Ovary (tissue), 7 donors: ENCODE measurements at regions not wholly inside any gene's neighbourhood (a gene's known extent, or its start where the extent isn't known, plus 50 kb on each side); places are given as distances from the start of the nearest gene placed in this dataset.

ENCODE experiments used
- DNase-seq, 5 donors: peaks; one replicate each; pipeline ENCODE4 v3.0.0-alpha.2; 2019 to 2020
- H3K27ac ChIP-seq, 2 donors: fragments of 200-600 bp; one replicate each; pipeline versions ENCODE4 v1.5.1 to v1.8.0; 2019 to 2022
- H3K27me3 ChIP-seq: fragments of 200-600 bp; one replicate; pipeline ENCODE4 v1.8.0; 2022
- H3K36me3 ChIP-seq: fragments of 200-600 bp; sonication (generic); one replicate; pipeline ENCODE4 v1.5.1; 2019
- H3K4me1 ChIP-seq: one replicate; pipeline ENCODE4 v1.8.1; 2013; ENCODE audit warnings: mild to moderate bottlenecking, moderate library complexity; ENCODE audit not compliant: insufficient read depth
- H3K4me3 ChIP-seq: fragments of 200-600 bp; sonication (generic); one replicate; pipeline ENCODE4 v1.5.1; 2017
- H3K9me3 ChIP-seq, 2 donors: fragments of 200-600 bp in 1 of 2; sonication (generic) in 1 of 2; one replicate each; pipeline versions ENCODE4 v1.5.1 to v1.8.1; 2013 to 2019; ENCODE audit warnings: mild to moderate bottlenecking in 1 of 2, moderate library complexity in 1 of 2
- EP300 ChIP-seq: sonication (generic); formaldehyde crosslinking; IDR thresholded peaks from one replicate; pipeline ENCODE4 v1.6.1; 2017; ENCODE audit warnings: antibody characterized with exemption
- POLR2A ChIP-seq: fragments of 450-650 bp; IDR thresholded peaks from one replicate; pipeline ENCODE4 v1.6.1; 2017; ENCODE audit warnings: antibody characterized with exemption, mild to moderate bottlenecking, moderate library complexity
- WGBS, 3 donors: extraction: QIAGEN DNeasy Blood & Tissue Kit in 1 of 3; methylation state at CpG; one replicate each; pipeline versions ENCODE4 v1.1.5 to v1.1.7; 2013 to 2017; 5-methylcytosine and 5-hydroxymethylcytosine counted together
- intact Hi-C, 4 donors: fragments of 100-400 bp; cut with DNase I; formaldehyde crosslinking; loops; one replicate each; pipeline versions ENCODE4 v1.11.0 to v1.15.1; 2022 to 2023
- TF ChIP-seq, protein P1 (sequence below), 3 donors: fragments of 450-650 bp in 2 of 3; fragments of 200-600 bp in 1 of 3; IDR thresholded peaks; one replicate each; pipeline versions ENCODE4 v1.5.1 to v1.8.0; 2016 to 2022; ENCODE audit warnings: antibody characterized with exemption in 3 of 3, mild to moderate bottlenecking in 1 of 3
- donor health status: DM: no; HTN: no; CAD: no; lungs with moderate emphysema.
- donor health status: DM: no; HTN: no; CAD: no.
- donor health status: Bipolar disorder and iron deficiency.
- donor health status: DM: no; HTN: no; CAD: no.
- donor health status: DM: yes; HTN: yes; CAD: no.

DNA sequence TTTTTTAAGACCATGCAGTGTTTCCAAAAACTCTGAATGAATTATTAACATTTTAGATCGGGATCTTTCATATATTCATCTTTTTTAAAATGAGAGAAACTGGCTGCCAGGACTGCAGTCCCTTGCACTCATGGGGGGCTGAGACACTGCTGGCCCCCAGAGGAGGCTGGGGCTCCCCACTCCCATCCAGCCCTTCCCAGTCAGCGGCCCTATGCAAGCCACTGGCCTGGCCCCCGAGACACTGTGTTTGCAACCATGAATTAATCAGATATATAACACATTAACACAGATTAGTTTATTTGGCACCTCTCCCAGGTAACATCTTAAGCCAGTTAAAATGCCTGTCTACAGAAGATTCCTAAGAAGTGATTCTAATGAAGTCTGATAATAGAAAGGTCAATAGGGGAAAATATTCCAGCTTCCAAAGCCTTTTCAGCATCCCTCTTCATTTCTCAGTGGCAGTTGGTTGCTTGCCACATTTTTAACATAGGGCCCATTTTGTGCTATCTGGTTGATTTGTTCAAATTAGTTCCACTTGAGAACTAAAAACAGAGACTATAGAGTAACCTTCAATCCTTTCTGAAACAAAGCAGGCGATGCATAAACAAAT is 184.4 kb upstream of the FBXL4 start:
- Histone ChIP-seq H3K4me1 (no peaks in the 10 kb centered on the region), H3K27ac (no peak overlapping the region), H3K9me3 (no peaks in the 10 kb centered on the region), H3K36me3 (no peaks in the 10 kb centered on the region), H3K4me3 (no peak overlapping the region), H3K27me3 (no peaks in the 10 kb centered on the region)
- intact Hi-C loops: no loop called here
- TF ChIP-seq, protein P1, sequence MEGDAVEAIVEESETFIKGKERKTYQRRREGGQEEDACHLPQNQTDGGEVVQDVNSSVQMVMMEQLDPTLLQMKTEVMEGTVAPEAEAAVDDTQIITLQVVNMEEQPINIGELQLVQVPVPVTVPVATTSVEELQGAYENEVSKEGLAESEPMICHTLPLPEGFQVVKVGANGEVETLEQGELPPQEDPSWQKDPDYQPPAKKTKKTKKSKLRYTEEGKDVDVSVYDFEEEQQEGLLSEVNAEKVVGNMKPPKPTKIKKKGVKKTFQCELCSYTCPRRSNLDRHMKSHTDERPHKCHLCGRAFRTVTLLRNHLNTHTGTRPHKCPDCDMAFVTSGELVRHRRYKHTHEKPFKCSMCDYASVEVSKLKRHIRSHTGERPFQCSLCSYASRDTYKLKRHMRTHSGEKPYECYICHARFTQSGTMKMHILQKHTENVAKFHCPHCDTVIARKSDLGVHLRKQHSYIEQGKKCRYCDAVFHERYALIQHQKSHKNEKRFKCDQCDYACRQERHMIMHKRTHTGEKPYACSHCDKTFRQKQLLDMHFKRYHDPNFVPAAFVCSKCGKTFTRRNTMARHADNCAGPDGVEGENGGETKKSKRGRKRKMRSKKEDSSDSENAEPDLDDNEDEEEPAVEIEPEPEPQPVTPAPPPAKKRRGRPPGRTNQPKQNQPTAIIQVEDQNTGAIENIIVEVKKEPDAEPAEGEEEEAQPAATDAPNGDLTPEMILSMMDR (IDR thresholded peaks at IDR 0.05): no peak
- TF ChIP-seq POLR2A: no peak
- no peak for TF ChIP-seq EP300
- no peak for DNase-seq
- WGBS, 3 donors: 84 to 88% (median 86%) methylated on average over 4 of the region's 4 CpGs

DNA sequence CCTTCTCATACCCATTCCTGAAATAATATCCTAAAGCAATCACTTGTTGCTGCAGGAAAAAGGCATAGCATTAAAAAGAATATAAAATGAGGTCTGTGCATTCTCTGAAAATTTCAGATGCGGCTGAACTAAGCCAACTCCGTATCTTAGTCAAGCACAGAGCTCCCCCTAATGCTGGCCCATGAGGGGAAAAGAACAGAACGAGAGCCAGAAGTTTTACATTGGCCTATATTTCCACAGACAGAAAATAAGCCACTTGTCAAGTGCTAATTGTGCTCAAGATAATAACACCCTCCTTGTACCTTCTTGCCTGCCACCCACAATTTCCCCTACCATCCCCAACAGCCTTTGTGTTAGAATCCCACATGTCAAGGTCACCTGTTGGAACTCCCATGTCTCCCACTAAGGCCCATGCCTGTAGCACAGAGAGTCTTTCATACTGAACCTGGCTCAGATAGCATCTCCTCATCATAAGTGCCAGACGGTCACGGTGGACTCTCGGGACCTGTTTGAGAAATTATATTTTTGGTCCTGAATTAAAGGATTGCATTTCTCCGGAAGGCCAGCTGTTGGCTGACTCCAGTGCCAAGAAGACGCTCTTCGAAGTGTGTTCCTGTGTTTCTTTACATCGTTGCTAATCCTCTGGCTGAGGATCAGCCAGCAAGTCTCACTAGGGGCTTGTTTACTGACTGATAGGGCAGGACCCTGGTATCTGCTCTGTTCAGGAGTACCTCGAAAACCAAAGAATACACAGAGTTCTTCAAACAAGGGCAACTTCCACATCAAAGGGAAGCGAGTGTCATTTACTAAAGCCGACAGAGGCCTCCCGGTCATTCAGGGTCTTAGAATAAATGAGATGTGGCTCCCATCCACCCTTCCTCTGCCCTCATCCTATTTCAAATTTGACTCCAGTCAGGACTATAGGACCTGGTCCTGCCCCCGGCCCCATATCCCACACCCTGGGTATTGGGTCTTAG is 183.4 kb upstream of the FBXL4 start:
- H3K27me3 ChIP-seq: no peaks in the 10 kb centered on the region
- H3K4me3 ChIP-seq: no peak overlapping the region
- H3K9me3 ChIP-seq: no peaks in the 10 kb centered on the region
- WGBS, 3 donors: 43% methylated on average over 15 of the region's 15 CpGs
- no peak for DNase-seq
- no peak overlapping the region for H3K27ac ChIP-seq
- TF ChIP-seq POLR2A: no peak
- TF ChIP-seq, protein P1 (IDR thresholded peaks at IDR 0.05): no peak
- no peak for TF ChIP-seq EP300
- intact Hi-C loops: no loop called here
- no peaks in the 10 kb centered on the region for H3K36me3 ChIP-seq
- no peaks in the 10 kb centered on the region for H3K4me1 ChIP-seq

DNA sequence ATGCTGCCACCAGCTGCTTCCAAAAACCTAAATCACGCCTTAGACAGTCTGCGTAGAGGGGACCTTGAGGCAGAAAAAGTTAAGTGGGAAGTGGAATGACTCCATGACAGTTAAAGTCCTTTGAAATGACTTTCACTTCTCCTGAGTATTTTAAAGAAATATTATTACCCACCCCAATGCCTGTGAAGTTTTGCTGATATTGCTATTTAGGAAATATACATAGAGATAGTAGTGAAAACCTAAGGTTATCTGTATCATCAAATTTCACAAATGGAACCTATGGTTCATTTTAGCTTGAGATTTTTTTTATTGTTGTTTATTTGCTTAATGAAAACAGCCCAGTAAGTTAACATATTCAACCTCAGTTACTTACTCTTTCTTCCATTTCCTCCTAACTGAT is 182.1 kb upstream of the FBXL4 start:
- Histone ChIP-seq H3K4me1 (no peaks in the 10 kb centered on the region), H3K27ac (no peak overlapping the region), H3K27me3 (no peaks in the 10 kb centered on the region), H3K9me3 (no peaks in the 10 kb centered on the region), H3K36me3 (no peaks in the 10 kb centered on the region), H3K4me3 (no peak overlapping the region)
- whole genome bisulfite sequencing, 3 donors: 86 to 88% (median 88%) methylated on average over 2 of the region's 2 CpGs
- DNase-seq: no peak
- intact Hi-C loops: no loop called here
- TF ChIP-seq, protein P1 (IDR thresholded peaks at IDR 0.05): no peak
- no peak for TF ChIP-seq EP300

DNA sequence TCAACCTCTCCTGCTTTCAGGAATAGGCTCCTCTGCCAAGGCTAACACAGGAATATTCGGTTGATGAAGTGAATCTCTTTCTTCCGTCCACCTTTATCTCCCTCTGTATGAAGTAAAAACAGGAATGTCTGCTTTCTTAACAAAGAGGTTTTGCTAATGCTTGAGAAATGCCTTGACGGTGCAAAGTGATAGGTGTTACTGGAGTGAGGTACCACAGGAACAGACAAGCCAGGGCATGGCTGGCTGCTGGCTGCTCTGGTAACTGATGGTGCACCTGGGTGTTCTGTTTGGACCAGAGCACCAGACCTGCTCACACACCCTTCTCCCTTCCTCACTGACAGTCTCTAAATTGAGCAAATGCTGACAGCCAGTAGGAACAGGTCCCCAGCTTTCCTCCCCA is 174.0 kb upstream of the FBXL4 start:
- 46 to 56% (median 46%) methylated on average over 3 of the region's 3 CpGs for WGBS, 3 donors
- TF ChIP-seq, protein P1 (IDR thresholded peaks at IDR 0.05): no peak
- TF ChIP-seq EP300 (no peak), POLR2A (no peak)

More for the DNA sequence above, 174.0 kb upstream of the FBXL4 start:
- Histone ChIP-seq H3K36me3 (no peaks in the 10 kb centered on the region), H3K27me3 (no peaks in the 10 kb centered on the region), H3K4me3 (no peak overlapping the region), H3K27ac (no peak overlapping the region), H3K4me1 (no peaks in the 10 kb centered on the region), H3K9me3 (no peaks in the 10 kb centered on the region)
- intact Hi-C loops: no loop called here
- no peak for DNase-seq
